ENCODE measurements at regions not wholly inside any gene's neighbourhood (a gene's known extent, or its start where the extent isn't known, plus 50 kb on each side); places are given as distances from the start of the nearest gene placed in this dataset.

DNA sequence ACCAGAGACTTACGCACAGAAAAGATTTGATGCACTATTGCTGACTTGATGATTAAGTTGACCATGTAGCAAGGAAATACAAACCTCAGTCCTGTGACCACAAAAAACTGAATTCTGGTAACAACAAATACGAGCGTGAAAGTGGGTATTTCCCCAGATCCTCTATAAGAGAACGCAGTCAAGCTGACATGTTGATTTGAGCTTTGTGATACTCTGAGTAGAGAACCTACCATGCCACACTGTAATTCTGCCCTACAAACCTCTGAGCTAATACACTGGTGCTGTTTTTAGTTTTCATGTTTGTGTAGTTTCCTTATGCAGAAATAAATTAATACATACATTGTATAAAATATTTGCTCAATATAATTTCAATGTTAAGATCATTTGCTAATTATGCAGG, 565.6 kb upstream of the EPHA5 start:
- TF ChIP-seq, protein P1, sequence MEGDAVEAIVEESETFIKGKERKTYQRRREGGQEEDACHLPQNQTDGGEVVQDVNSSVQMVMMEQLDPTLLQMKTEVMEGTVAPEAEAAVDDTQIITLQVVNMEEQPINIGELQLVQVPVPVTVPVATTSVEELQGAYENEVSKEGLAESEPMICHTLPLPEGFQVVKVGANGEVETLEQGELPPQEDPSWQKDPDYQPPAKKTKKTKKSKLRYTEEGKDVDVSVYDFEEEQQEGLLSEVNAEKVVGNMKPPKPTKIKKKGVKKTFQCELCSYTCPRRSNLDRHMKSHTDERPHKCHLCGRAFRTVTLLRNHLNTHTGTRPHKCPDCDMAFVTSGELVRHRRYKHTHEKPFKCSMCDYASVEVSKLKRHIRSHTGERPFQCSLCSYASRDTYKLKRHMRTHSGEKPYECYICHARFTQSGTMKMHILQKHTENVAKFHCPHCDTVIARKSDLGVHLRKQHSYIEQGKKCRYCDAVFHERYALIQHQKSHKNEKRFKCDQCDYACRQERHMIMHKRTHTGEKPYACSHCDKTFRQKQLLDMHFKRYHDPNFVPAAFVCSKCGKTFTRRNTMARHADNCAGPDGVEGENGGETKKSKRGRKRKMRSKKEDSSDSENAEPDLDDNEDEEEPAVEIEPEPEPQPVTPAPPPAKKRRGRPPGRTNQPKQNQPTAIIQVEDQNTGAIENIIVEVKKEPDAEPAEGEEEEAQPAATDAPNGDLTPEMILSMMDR (IDR thresholded peaks at IDR 0.05; ENCODE audit: insufficient read depth, low read length): no peak
- TF ChIP-seq, protein P2, sequence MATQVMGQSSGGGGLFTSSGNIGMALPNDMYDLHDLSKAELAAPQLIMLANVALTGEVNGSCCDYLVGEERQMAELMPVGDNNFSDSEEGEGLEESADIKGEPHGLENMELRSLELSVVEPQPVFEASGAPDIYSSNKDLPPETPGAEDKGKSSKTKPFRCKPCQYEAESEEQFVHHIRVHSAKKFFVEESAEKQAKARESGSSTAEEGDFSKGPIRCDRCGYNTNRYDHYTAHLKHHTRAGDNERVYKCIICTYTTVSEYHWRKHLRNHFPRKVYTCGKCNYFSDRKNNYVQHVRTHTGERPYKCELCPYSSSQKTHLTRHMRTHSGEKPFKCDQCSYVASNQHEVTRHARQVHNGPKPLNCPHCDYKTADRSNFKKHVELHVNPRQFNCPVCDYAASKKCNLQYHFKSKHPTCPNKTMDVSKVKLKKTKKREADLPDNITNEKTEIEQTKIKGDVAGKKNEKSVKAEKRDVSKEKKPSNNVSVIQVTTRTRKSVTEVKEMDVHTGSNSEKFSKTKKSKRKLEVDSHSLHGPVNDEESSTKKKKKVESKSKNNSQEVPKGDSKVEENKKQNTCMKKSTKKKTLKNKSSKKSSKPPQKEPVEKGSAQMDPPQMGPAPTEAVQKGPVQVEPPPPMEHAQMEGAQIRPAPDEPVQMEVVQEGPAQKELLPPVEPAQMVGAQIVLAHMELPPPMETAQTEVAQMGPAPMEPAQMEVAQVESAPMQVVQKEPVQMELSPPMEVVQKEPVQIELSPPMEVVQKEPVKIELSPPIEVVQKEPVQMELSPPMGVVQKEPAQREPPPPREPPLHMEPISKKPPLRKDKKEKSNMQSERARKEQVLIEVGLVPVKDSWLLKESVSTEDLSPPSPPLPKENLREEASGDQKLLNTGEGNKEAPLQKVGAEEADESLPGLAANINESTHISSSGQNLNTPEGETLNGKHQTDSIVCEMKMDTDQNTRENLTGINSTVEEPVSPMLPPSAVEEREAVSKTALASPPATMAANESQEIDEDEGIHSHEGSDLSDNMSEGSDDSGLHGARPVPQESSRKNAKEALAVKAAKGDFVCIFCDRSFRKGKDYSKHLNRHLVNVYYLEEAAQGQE (IDR thresholded peaks at IDR 0.05; ENCODE audit: insufficient replicate concordance, low read depth): no peak
- TF ChIP-seq POLR2AphosphoS5 (IDR thresholded peaks at IDR 0.05; ENCODE audit: low read depth) (no peak), GABPA (IDR thresholded peaks at IDR 0.05; ENCODE audit: low read depth) (no peak), SPI1 (IDR thresholded peaks at IDR 0.05; ENCODE audit: borderline replicate concordance, low read depth) (no peak)

Measured in HL-60 (cell line).